Uterus (tissue), 2 donors: ENCODE measurements at regions not wholly inside any gene's neighbourhood (a gene's known extent, or its start where the extent isn't known, plus 50 kb on each side); places are given as distances from the start of the nearest gene placed in this dataset.

ENCODE experiments used
- POLR2A ChIP-seq, 2 donors: fragments of 450-650 bp; IDR thresholded peaks; one replicate each; pipeline ENCODE4 v1.6.1; 2016; ENCODE audit warnings: antibody characterized with exemption in 2 of 2, mild to moderate bottlenecking in 1 of 2, moderate library complexity in 1 of 2
- TF ChIP-seq, protein P1 (sequence below), 4 experiments: fragments of 200-600 bp in 2 of 4; fragments of 450-650 bp in 2 of 4; sonication (generic) in 2 of 4; IDR thresholded peaks; one replicate each; pipeline ENCODE4 v1.5.1; 2016 to 2019; ENCODE audit warnings: antibody characterized with exemption in 4 of 4, mild to moderate bottlenecking in 2 of 4, moderate library complexity in 1 of 4

DNA sequence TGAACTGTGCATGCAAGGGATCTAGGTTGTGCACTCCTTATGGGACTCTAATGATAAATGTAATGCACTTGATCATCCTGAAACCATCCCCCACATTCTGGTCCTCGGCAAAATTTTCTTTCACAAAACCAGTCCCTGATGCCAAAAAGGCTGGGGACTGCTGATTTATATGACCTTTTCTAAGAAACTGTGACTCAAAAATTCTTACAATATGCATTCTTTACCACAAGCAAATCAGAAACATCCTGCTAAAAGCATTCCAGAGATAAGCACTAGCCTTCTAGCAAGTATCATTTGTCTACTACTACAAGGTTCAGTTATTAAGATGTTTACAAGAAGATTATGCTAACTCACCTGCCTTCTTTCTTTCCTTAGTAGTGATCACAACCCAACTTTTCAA is 166.5 kb upstream of the PCDH7 start:
- TF ChIP-seq, protein P1, sequence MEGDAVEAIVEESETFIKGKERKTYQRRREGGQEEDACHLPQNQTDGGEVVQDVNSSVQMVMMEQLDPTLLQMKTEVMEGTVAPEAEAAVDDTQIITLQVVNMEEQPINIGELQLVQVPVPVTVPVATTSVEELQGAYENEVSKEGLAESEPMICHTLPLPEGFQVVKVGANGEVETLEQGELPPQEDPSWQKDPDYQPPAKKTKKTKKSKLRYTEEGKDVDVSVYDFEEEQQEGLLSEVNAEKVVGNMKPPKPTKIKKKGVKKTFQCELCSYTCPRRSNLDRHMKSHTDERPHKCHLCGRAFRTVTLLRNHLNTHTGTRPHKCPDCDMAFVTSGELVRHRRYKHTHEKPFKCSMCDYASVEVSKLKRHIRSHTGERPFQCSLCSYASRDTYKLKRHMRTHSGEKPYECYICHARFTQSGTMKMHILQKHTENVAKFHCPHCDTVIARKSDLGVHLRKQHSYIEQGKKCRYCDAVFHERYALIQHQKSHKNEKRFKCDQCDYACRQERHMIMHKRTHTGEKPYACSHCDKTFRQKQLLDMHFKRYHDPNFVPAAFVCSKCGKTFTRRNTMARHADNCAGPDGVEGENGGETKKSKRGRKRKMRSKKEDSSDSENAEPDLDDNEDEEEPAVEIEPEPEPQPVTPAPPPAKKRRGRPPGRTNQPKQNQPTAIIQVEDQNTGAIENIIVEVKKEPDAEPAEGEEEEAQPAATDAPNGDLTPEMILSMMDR (IDR thresholded peaks at IDR 0.05): no peak
- TF ChIP-seq POLR2A (IDR thresholded peaks at IDR 0.05): no peak
